Fibroblast of lung (primary cell): ENCODE measurements at regions not wholly inside any gene's neighbourhood (a gene's known extent, or its start where the extent isn't known, plus 50 kb on each side); places are given as distances from the start of the nearest gene placed in this dataset.

ENCODE experiments used
- CTCF ChIP-seq, 2 donors: IDR thresholded peaks in 1 of 2; conservative IDR thresholded peaks in 1 of 2; 1 replicate in 1 of 2; 2 replicates in 1 of 2; pipeline ENCODE4 v1.5.1; 2011 to 2012; ENCODE audit warnings: low read length in 2 of 2, control low read depth in 1 of 2, inconsistent platforms in 1 of 2, low read depth in 1 of 2, mild to moderate bottlenecking in 1 of 2
- EZH2 ChIP-seq: IDR thresholded peaks from 2 replicates; pipeline ENCODE4 v1.5.1; 2012; ENCODE audit warnings: low read length, control low read depth, mild to moderate bottlenecking; ENCODE audit errors: missing control alignments

GRCh38 chr3:146715170-146715569 is 110.0 kb upstream of the PLSCR5 start:
- TF ChIP-seq EZH2 (no peak), CTCF (conservative IDR thresholded peaks at IDR 0.05 in 1 of 2, IDR thresholded peaks at IDR 0.05 in 1 of 2; ENCODE audit: low read depth in 1 of 2, low read length in 2 of 2) (no peak)
